Fibroblast of pulmonary artery (primary cell): ENCODE measurements at regions not wholly inside any gene's neighbourhood (a gene's known extent, or its start where the extent isn't known, plus 50 kb on each side); places are given as distances from the start of the nearest gene placed in this dataset.

Experiments
- DNase-seq: peaks from one replicate; pipeline ENCODE4 v3.0.0-alpha.2; 2010; ENCODE audit warnings: low read depth
- H3K4me3 ChIP-seq: replicated peaks from 2 replicates; pipeline ENCODE4 v1.5.1; 2011; ENCODE audit warnings: low read depth, mild to moderate bottlenecking, control low read depth, low read length, moderate library complexity
- CTCF ChIP-seq: IDR thresholded peaks from 2 replicates; pipeline ENCODE4 v1.5.1; 2011; ENCODE audit warnings: mild to moderate bottlenecking, control low read depth, low read length, inconsistent platforms; ENCODE audit errors: missing control alignments

GRCh38 chr14:97782871-97783414, 985.8 kb downstream of the VRK1 start:
- no peak for TF ChIP-seq CTCF
- no peak overlapping the region for H3K4me3 ChIP-seq
- no peak for DNase-seq

- no peak for DNase-seq
Observed at GRCh38 chr14:97785495-97785894, 988.3 kb downstream of the VRK1 start.

GRCh38 chr14:97788364-97788763, 991.2 kb downstream of the VRK1 start:
- TF ChIP-seq CTCF: no peak
- no peak for DNase-seq
- H3K4me3 ChIP-seq: no peak overlapping the region

More at GRCh38 chr14:97785495-97785894, 988.3 kb downstream of the VRK1 start:
- TF ChIP-seq CTCF: no peak
- H3K4me3 ChIP-seq: no peak overlapping the region

- no peak for DNase-seq
- TF ChIP-seq CTCF: no peak
- no peak overlapping the region for H3K4me3 ChIP-seq
Observed at GRCh38 chr14:97788846-97789526, 991.8 kb downstream of the VRK1 start.

- no peak for TF ChIP-seq CTCF
- H3K4me3 ChIP-seq: no peak overlapping the region
- no peak for DNase-seq
Observed at GRCh38 chr14:97791072-97791471, 993.9 kb downstream of the VRK1 start.

GRCh38 chr14:97791906-97792305, 994.7 kb downstream of the VRK1 start:
- TF ChIP-seq CTCF: no peak
- DNase-seq: no peak
- no peak overlapping the region for H3K4me3 ChIP-seq

GRCh38 chr14:97796511-97796910, 999.3 kb downstream of the VRK1 start:
- no peak for TF ChIP-seq CTCF
- DNase-seq: no peak
- no peak overlapping the region for H3K4me3 ChIP-seq
